Muscle of leg (tissue), 3 donors: ENCODE measurements at regions not wholly inside any gene's neighbourhood (a gene's known extent, or its start where the extent isn't known, plus 50 kb on each side); places are given as distances from the start of the nearest gene placed in this dataset.

ENCODE experiments used
- DNase-seq: peaks from one replicate; pipeline ENCODE4 v3.0.0; 2013
- H3K27ac ChIP-seq: one replicate; pipeline ENCODE4 v1.5.1; 2013; ENCODE audit warnings: mild to moderate bottlenecking, low read length, control low read depth
- H3K27me3 ChIP-seq: one replicate; pipeline ENCODE4 v1.6.1; 2013; ENCODE audit warnings: low read length; ENCODE audit not compliant: control insufficient read depth, insufficient read depth
- H3K36me3 ChIP-seq: one replicate; pipeline ENCODE4 v1.6.1; 2013; ENCODE audit warnings: low read length; ENCODE audit not compliant: control insufficient read depth, insufficient read depth
- H3K4me1 ChIP-seq: one replicate; pipeline ENCODE4 v1.6.1; 2013; ENCODE audit warnings: low read length; ENCODE audit not compliant: control insufficient read depth, insufficient read depth
- H3K4me3 ChIP-seq: one replicate; pipeline ENCODE4 v1.5.1; 2013; ENCODE audit warnings: low read length, control low read depth
- H3K9me3 ChIP-seq: replicated peaks from 2 replicates; pipeline ENCODE4 v1.6.1; 2013; ENCODE audit warnings: low read depth, low read length; ENCODE audit not compliant: control insufficient read depth
- WGBS: methylation state at CpG from one replicate; pipeline ENCODE4 v1.1.5; 2013; ENCODE audit warnings: missing lambda C conversion rate; ENCODE audit not compliant: insufficient coverage; 5-methylcytosine and 5-hydroxymethylcytosine counted together

- Histone ChIP-seq H3K4me3 (no peak overlapping the region), H3K27me3 (no peaks in the 10 kb centered on the region), H3K27ac (peak overlapping the region; percentile 30), H3K36me3 (no peaks in the 10 kb centered on the region), H3K4me1 (peaks cover 3% of the 10 kb centered on the region), H3K9me3 (no peaks in the 10 kb centered on the region)
- peak; percentile 65 for DNase-seq
- 67% methylated on average over 3 of the region's 6 CpGs for WGBS
These were observed 81.3 kb upstream of the BHLHE40 start for GRCh38 chr3:4897765-4898453.

DNA sequence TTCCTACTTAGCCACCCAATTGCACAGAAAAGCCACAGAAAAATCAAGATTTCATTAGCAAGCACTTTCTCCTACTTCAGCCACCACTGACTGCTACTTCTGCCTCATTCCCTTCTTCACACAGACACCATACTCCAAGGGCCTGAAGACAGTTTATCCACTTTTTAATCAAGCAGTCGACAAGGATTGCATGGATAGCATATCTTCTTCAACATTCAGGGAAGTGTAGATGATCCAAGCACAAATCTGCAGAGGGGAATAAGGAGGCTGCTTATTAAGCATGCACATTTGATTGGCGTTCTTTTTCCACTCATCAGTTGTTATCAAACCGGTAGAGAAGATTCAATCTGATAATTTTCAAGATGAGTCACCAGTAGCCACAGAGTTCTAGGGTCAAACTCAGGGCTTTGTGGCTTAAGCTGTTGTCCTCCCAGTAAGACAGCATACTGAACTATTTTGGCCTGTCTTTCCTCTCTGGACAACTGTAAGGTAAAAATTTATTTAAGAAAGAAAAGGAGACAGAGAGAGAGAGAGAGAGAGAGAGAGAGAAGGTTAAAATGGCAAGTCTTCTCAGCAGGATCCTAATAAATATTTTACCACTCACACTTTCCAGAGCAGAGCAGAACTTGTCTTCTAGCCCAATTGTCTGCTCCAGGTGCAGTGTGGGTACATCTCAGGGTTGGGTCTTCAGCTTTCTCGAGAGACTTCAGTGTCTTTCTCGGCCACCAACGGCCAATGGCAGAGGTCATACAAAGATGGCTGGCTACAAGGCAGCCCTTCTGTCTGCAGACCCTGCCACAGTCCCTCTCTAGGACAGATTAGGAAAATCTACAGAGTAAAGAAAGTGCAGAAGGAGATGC, 80.6 kb upstream of the BHLHE40 start:
- H3K9me3 ChIP-seq = no peaks in the 10 kb centered on the region
- no peaks in the 10 kb centered on the region for H3K27me3 ChIP-seq
- no peak overlapping the region for H3K4me3 ChIP-seq
- 61% methylated on average over 3 of the region's 6 CpGs for WGBS
- H3K36me3 ChIP-seq = no peaks in the 10 kb centered on the region
- H3K27ac ChIP-seq = no peak overlapping the region
- no peak for DNase-seq
- peaks cover 3% of the 10 kb centered on the region for H3K4me1 ChIP-seq

DNA sequence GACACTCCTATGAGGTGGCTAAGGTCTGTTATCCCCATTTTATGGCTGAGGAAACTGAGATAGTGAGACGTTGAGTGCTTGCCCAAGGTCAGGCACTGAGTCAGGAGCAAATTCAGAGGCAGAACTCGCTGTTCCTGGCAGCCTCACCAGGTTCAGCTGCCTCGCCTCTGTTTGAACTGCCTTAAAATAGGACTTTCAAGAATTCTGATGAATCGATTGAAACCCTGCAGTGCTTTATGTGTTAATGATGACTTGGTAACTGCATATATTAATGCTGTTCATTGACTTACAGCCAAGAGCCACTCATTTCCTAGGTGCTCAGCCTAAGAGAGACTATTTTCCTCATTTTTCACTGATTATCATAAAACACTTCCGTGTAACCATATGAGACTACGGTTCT, 79.5 kb upstream of the BHLHE40 start:
- Histone ChIP-seq H3K36me3 (no peaks in the 10 kb centered on the region), H3K4me1 (peaks cover 3% of the 10 kb centered on the region), H3K27me3 (no peaks in the 10 kb centered on the region), H3K9me3 (no peaks in the 10 kb centered on the region), H3K4me3 (no peak overlapping the region), H3K27ac (no peak overlapping the region)
- DNase-seq = no peak
- 82% methylated on average over 4 of the region's 6 CpGs for WGBS

- H3K9me3 ChIP-seq = no peaks in the 10 kb centered on the region
- no peak for DNase-seq
- no peaks in the 10 kb centered on the region for H3K27me3 ChIP-seq
These were observed 78.9 kb upstream of the BHLHE40 start for GRCh38 chr3:4900298-4900697.

GRCh38 chr3:4904811-4905695, 74.2 kb upstream of the BHLHE40 start:
- Histone ChIP-seq H3K27ac (no peak overlapping the region), H3K9me3 (no peaks in the 10 kb centered on the region), H3K27me3 (no peaks in the 10 kb centered on the region), H3K4me3 (no peak overlapping the region), H3K36me3 (no peaks in the 10 kb centered on the region), H3K4me1 (peaks cover 5% of the 10 kb centered on the region)
- WGBS = 92% methylated on average over 2 of the region's 9 CpGs
- DNase-seq = peak; percentile 33

More at GRCh38 chr3:4900298-4900697, 78.9 kb upstream of the BHLHE40 start:
- H3K4me1 ChIP-seq = peaks cover 3% of the 10 kb centered on the region
- H3K4me3 ChIP-seq = no peak overlapping the region
- H3K36me3 ChIP-seq = no peaks in the 10 kb centered on the region
- WGBS = 83% methylated on average over 1 of the region's 4 CpGs
- no peak overlapping the region for H3K27ac ChIP-seq

GRCh38 chr3:4906107-4906621, 73.1 kb upstream of the BHLHE40 start:
- Histone ChIP-seq H3K27ac (no peak overlapping the region), H3K4me3 (no peak overlapping the region), H3K9me3 (no peaks in the 10 kb centered on the region), H3K36me3 (no peaks in the 10 kb centered on the region), H3K4me1 (peaks cover 4% of the 10 kb centered on the region), H3K27me3 (no peaks in the 10 kb centered on the region)
- no CpG with 5 or more reads among the region's 3 CpGs for WGBS
- no peak for DNase-seq

GRCh38 chr3:4907050-4907449, 72.2 kb upstream of the BHLHE40 start:
- Histone ChIP-seq H3K4me3 (no peak overlapping the region), H3K27ac (no peak overlapping the region), H3K27me3 (no peaks in the 10 kb centered on the region), H3K9me3 (no peaks in the 10 kb centered on the region), H3K36me3 (no peaks in the 10 kb centered on the region), H3K4me1 (peaks cover 3% of the 10 kb centered on the region)
- 67% methylated on average over 1 of the region's 1 CpG for WGBS
- DNase-seq = no peak

GRCh38 chr3:4907643-4908432, 71.4 kb upstream of the BHLHE40 start:
- no peaks in the 10 kb centered on the region for H3K27me3 ChIP-seq
- no peaks in the 10 kb centered on the region for H3K36me3 ChIP-seq
- no peak overlapping the region for H3K4me3 ChIP-seq
- H3K4me1 ChIP-seq = peaks cover 2% of the 10 kb centered on the region
- DNase-seq = no peak
- H3K27ac ChIP-seq = no peak overlapping the region
- WGBS = 87% methylated on average over 2 of the region's 7 CpGs
- H3K9me3 ChIP-seq = no peaks in the 10 kb centered on the region

DNA sequence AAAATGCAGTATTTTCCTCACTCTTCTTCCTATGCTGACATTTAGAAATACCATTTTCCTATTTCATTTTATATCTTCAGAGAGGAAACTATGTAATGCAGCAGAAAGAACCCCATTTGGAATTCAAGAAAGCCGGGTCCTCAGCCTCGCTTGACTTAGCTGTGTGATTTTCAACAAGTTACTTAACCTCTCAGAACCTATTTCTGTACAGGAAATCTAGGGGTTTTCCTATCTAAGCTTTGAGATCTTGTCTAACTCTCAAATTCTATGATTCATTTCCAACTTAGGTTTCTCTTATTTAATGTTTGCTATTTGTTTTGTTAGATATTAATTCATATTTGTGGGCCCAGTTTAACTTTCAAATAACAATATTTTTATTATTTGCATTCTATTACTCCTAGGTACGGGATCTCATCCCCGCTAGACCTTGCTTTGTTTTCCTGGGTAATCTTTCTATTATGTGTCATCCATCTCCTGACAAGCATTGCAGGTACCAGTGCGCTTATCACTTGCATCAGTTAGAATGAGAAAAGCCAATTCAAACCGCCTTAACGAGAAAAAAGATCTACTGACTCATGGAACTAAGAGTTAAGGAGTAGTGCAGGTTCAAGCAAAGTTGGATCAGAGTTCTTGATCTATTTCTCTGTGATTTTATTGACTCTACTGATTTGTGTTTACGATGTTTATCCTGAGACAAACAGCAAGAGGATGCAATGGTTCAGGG, 70.6 kb upstream of the BHLHE40 start:
- Histone ChIP-seq H3K36me3 (no peaks in the 10 kb centered on the region), H3K4me3 (no peak overlapping the region), H3K27ac (no peak overlapping the region), H3K9me3 (no peaks in the 10 kb centered on the region), H3K27me3 (no peaks in the 10 kb centered on the region), H3K4me1 (peaks cover 2% of the 10 kb centered on the region)
- 87% methylated on average over 3 of the region's 8 CpGs for WGBS
- DNase-seq = no peak
